GM12865 (cell line): ENCODE measurements at regions not wholly inside any gene's neighbourhood (a gene's known extent, or its start where the extent isn't known, plus 50 kb on each side); places are given as distances from the start of the nearest gene placed in this dataset.
"Not testable (repeated sequence)": the region's sequence is repeated elsewhere in the genome, so short reads cannot be mapped to it uniquely, and the experiment has no call there.

ENCODE experiments used
- DNase-seq: peaks from one replicate; pipeline ENCODE4 v3.0.0; 2010; ENCODE audit warnings: low read depth
- H3K4me3 ChIP-seq: 2 replicates; pipeline ENCODE4 v1.5.1; 2011; ENCODE audit warnings: mild to moderate bottlenecking, low read depth, low read length, control low read depth
- TF ChIP-seq, protein P1 (sequence below): IDR thresholded peaks from 2 replicates; pipeline ENCODE4 v1.5.1; 2011; ENCODE audit warnings: low read length, control low read depth, low read depth, inconsistent platforms; ENCODE audit not compliant: insufficient read depth; ENCODE audit errors: missing control alignments

DNA sequence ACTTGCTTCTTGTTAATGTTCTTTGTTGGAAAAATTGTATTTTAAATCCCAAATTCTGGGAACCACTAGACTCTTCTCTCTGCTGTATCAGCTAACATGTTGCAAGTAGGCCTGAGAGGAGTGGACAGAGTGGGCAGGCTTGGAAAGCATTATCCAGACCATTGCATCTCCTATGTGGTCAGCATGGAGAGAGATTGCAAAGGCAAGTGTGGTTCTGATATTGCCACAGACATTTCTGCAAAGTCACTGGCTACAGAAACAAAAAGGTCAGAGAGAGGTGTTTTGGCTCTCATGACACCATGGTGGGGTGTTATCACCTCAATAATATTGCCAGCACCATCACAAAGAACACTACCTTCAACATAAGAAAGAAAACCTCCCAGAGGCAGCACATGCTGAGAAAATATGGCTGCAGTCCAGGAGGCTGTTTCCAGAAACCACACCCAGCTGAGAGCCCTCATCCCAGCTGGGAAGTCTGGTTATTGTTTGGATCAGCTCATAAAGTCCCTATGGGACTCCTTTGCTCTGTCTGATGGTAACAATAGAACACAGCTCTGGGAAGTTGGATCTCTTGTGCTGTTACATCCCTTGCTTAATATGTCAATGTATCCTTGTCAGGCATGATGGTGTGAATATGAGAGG, 78.2 kb upstream of the TBX18 start:
- no peak overlapping the region for H3K4me3 ChIP-seq
- no peak for DNase-seq
- TF ChIP-seq, protein P1, sequence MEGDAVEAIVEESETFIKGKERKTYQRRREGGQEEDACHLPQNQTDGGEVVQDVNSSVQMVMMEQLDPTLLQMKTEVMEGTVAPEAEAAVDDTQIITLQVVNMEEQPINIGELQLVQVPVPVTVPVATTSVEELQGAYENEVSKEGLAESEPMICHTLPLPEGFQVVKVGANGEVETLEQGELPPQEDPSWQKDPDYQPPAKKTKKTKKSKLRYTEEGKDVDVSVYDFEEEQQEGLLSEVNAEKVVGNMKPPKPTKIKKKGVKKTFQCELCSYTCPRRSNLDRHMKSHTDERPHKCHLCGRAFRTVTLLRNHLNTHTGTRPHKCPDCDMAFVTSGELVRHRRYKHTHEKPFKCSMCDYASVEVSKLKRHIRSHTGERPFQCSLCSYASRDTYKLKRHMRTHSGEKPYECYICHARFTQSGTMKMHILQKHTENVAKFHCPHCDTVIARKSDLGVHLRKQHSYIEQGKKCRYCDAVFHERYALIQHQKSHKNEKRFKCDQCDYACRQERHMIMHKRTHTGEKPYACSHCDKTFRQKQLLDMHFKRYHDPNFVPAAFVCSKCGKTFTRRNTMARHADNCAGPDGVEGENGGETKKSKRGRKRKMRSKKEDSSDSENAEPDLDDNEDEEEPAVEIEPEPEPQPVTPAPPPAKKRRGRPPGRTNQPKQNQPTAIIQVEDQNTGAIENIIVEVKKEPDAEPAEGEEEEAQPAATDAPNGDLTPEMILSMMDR = no peak

DNA sequence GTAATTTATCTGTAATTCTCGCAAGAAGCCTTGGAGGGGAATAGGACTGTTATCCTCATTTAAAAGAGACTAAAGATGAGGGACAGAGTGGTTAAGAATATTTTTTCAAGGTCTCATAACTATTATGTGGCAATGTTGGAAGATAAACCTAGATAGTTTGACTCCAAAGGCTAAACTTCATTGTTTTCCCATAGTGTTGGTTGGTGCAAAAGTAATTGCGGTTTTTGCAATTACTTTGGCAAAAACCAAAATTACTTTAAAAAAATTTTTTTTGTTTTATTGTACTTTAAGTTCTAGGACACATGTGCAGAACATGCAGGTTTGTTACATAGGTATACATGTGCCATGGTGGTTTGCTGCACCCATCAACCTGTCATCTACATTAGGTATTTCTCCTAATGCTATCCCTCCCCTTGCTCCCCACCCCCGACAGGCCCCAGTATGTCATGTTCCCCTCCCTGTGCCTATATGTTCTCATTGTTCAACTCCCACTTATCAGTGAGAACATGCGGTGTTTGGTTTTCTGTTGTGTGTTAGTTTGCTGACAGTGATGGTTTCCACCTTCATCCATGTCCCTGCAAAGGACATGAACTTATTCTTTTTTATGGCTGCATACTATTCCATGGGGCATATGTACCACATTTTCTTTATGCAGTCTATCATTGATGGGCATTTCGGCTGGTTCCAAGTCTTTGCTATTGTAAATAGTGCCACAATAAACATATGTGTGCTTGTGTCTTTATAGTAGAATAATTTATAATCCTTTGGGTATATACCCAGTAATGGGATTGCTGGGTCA, 72.9 kb upstream of the TBX18 start:
- DNase-seq = not testable (repeated sequence)

DNA sequence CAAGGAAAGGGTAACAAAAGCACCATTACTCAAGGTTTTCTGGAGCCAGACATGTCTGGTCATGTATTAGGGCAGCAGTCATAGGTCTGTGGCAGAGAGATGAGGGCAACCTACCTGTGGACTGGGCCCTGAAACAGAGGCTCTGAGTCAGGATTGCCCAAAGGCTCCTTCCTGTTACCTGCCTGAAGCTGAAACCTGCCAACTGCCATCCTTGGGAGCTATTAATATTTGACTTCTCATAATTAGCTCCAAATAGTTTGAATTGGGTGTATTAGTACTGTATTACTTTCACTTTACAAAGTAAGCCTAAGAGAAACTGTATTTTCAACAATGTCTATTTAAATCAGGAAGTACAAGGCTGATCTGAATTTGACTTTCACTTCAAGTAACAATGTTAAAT, 72.0 kb upstream of the TBX18 start:
- no peak overlapping the region for H3K4me3 ChIP-seq
- DNase-seq = no peak
- TF ChIP-seq, protein P1 = no peak

More for the DNA sequence above, 72.9 kb upstream of the TBX18 start:
- H3K4me3 ChIP-seq = not testable (repeated sequence)

DNA sequence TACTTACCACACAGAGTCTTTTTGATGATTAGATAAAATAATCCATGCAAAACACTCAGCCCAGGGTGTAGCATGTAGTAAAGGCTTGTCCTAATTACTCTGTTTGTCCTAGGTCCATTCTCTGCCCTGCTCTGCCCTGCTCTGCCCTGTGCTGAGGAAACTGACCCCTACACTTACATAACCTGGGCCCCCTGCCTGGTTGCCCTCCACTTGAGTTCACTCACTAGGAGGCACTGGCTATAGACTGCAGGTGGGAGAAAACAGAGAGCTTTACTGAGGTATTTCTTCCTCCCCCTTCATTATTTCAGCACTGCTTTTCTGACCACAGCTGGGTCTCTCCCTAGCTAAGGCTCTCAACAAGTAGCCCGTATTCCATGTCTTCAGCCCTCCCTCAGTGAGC, 70.9 kb upstream of the TBX18 start:
- TF ChIP-seq, protein P1 = no peak
- no peak overlapping the region for H3K4me3 ChIP-seq
- DNase-seq = no peak

DNA sequence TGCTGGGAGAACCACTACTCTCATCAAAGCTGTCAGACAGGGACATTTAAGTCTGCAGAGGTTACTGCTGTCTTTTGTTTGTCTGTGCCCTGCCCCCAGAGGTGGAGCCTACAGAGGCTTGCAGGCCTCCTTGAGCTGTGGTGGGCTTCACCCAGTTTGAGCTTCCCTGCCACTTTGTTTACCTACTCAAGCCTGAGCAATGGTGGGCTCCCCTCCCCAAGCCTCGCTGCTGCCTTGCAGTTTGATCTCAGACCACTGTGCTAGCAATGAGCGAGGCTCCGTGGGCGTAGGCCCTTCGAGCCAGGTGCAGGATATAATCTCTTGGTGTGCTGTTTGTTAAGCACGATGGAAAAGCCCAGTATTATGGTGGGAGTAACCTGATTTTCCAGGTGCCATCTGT, 67.5 kb upstream of the TBX18 start:
- not testable (repeated sequence) for DNase-seq, H3K4me3 ChIP-seq

DNA sequence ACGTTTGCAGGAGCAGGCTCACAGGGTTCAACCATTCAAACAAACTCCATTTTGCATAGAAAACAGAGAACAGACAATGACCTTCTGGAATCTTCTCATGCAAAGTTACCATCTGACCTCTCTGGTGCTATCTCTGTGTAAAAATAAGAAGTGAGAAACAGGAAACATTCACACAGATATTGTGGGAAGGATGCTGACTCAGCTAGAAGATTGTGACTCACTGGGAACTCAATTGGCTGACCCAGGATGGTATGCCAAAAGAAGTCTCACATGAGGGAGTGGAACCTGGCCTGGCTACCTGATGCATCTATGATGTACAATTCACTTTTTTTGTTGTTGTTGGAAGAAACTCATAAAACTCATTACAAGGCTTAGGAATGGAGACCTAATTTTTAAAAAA, 61.1 kb upstream of the TBX18 start:
- no peak for DNase-seq
- TF ChIP-seq, protein P1 = no peak
- H3K4me3 ChIP-seq = no peak overlapping the region

DNA sequence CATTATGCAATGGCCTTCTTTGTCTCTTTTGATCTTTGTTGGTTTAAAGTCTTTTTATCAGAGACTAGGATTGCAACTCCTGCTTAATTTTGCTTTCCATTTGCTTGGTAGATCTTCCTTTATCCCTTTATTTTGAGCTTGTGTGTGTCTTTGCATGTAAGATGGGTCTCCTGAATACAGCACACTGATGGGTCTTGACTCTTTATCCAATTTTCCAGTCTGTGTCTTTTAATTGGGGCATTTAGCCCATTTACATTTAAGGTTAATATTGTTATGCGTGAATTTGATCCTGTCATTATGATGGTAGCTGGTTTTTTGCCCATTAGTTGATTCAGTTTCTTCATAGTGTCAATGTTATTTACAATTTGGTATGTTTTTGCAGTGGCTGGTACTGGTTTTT, 56.9 kb upstream of the TBX18 start:
- DNase-seq, H3K4me3 ChIP-seq: not testable (repeated sequence)

DNA sequence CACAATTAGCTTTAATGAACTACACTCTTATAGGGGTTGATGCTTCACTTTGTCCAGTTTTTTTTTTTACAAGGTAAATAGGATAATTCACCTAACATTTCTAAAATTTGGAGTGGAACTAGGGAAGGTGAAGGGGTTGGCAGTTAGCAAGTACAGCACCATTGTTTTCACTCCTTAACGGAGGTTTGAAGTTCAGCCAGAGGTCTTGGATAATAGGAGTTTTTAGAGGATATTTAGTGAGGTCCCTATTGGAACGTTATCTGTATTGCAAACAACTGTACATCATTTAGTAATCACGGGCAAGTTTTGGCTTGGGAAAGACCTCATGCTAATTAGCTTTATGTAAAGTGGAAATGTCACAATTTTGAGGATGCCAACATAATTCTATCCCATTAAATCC, 52.3 kb upstream of the TBX18 start:
- H3K4me3 ChIP-seq = no peak overlapping the region

More for the DNA sequence above, 52.3 kb upstream of the TBX18 start:
- TF ChIP-seq, protein P1 = no peak
- DNase-seq = no peak
